C4-2B (cell line): ENCODE measurements at regions not wholly inside any gene's neighbourhood (a gene's known extent, or its start where the extent isn't known, plus 50 kb on each side); places are given as distances from the start of the nearest gene placed in this dataset.
"Not testable (repeated sequence)": the region's sequence is repeated elsewhere in the genome, so short reads cannot be mapped to it uniquely, and the experiment has no call there.

Experiments
- CTCF ChIP-seq: fragments of 450-650 bp; conservative IDR thresholded peaks from 2 replicates; pipeline ENCODE4 v1.5.1; 2017; ENCODE audit warnings: mild to moderate bottlenecking
- ZFX ChIP-seq: fragments of 450-650 bp; IDR thresholded peaks from 2 replicates; pipeline ENCODE4 v1.6.1; 2017

GRCh38 chr3:102357313-102357712 lies 77.5 kb upstream of the ZPLD1 start:
- not testable (repeated sequence) for TF ChIP-seq CTCF, ZFX
